Posterior cingulate gyrus (tissue), 11 donors: ENCODE measurements at regions not wholly inside any gene's neighbourhood (a gene's known extent, or its start where the extent isn't known, plus 50 kb on each side); places are given as distances from the start of the nearest gene placed in this dataset.

Experiments used
- DNase-seq, 10 donors: peaks; one replicate each; pipeline versions ENCODE4 v3.0.0 to v3.0.0-alpha.2; 2020 to 2021; ENCODE audit warnings: mixed read lengths in 3 of 10
- intact Hi-C: fragments of 100-400 bp; cut with DNase I; formaldehyde crosslinking; loops from one replicate; pipeline ENCODE4 v1.15.1; 2023

DNA sequence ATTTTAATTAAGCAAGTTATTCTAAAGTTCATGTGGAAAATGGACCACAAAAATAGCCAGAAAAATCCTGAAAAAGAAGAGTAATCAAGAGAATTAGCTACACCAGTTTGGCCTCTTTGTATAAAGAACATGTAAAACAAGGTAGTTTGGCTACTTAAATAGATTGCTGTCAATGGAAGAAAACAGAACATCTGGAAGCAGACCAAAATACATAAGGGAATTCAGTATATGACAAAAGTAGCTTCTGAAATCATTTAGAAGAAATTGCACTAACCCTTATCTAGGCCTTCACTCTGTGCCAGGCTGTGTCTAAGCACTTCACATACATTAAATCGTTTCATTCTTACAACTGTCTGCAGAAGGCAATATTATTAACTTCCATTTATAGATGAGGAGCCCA lies 156.6 kb downstream of the PRDM6 start:
- intact Hi-C loops = no loop called here
- DNase-seq = no peak

DNA sequence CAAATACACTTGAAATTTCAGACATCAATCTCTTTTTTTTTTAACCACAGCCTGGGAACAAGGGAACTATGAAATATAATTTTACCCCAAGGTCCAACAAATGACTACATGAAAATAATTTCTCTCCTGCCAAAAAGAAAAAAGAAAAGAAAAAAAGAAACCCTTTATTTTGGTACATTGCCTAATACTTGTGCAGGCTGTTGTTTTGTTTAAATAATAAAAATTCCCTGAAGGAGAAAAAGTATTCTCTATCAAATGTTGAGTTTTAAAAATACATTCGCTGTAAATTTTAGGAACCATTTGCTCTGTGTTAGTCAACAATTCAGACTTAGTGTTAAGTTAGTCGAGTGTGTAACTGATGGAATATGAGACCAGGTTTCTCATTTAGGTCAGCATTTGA lies 155.4 kb downstream of the PRDM6 start:
- intact Hi-C loops = no loop called here
- DNase-seq = no peak
